Vagina (tissue), 2 donors: ENCODE measurements at regions not wholly inside any gene's neighbourhood (a gene's known extent, or its start where the extent isn't known, plus 50 kb on each side); places are given as distances from the start of the nearest gene placed in this dataset.

Source experiments
- POLR2A ChIP-seq, 2 donors: fragments of 450-650 bp; IDR thresholded peaks; one replicate each; pipeline ENCODE4 v1.6.1; 2017; ENCODE audit warnings: antibody characterized with exemption in 2 of 2, mild to moderate bottlenecking in 2 of 2, moderate library complexity in 2 of 2
- POLR2AphosphoS5 ChIP-seq, 2 donors: sonication (generic); formaldehyde crosslinking; IDR thresholded peaks; one replicate each; pipeline ENCODE4 v1.9.0; 2017; ENCODE audit warnings: antibody characterized with exemption in 2 of 2, mild to moderate bottlenecking in 2 of 2, low read depth in 1 of 2; ENCODE audit not compliant: insufficient read depth in 1 of 2
- TF ChIP-seq, protein P1 (sequence below), 3 experiments: fragments of 450-650 bp in 2 of 3; fragments of 200-600 bp in 1 of 3; sonication (generic) in 1 of 3; IDR thresholded peaks; one replicate each; pipeline ENCODE4 v1.5.1; 2017 to 2019; ENCODE audit warnings: antibody characterized with exemption in 3 of 3, mild to moderate bottlenecking in 2 of 3, moderate library complexity in 2 of 3

DNA sequence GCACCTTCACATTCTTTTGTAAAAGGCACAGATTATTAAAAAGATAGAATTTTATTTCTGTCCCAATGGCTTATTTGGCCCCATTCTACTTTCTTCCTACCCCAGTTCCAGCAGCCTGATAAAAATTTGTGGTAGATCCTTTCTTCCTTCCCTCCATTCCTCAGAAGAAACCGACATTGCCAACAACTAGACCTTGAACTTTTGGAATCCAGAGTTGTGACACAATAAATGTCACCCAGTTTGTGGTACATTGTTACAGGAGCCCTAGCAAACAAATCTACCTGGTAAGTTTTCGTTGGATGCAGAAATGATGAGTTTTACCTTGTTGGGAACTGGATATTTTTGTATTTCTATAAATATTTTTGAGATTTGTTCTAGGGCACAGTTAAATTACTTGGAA lies 141.6 kb upstream of the IVNS1ABP start:
- TF ChIP-seq, protein P1, sequence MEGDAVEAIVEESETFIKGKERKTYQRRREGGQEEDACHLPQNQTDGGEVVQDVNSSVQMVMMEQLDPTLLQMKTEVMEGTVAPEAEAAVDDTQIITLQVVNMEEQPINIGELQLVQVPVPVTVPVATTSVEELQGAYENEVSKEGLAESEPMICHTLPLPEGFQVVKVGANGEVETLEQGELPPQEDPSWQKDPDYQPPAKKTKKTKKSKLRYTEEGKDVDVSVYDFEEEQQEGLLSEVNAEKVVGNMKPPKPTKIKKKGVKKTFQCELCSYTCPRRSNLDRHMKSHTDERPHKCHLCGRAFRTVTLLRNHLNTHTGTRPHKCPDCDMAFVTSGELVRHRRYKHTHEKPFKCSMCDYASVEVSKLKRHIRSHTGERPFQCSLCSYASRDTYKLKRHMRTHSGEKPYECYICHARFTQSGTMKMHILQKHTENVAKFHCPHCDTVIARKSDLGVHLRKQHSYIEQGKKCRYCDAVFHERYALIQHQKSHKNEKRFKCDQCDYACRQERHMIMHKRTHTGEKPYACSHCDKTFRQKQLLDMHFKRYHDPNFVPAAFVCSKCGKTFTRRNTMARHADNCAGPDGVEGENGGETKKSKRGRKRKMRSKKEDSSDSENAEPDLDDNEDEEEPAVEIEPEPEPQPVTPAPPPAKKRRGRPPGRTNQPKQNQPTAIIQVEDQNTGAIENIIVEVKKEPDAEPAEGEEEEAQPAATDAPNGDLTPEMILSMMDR (IDR thresholded peaks at IDR 0.05), result no peak
- TF ChIP-seq POLR2A (IDR thresholded peaks at IDR 0.05) (no peak), POLR2AphosphoS5 (IDR thresholded peaks at IDR 0.05; ENCODE audit: insufficient read depth in 1 of 2, low read depth in 1 of 2) (no peak)
